Upper lobe of right lung (tissue), 1 donor: ENCODE measurements at regions not wholly inside any gene's neighbourhood (a gene's known extent, or its start where the extent isn't known, plus 50 kb on each side); places are given as distances from the start of the nearest gene placed in this dataset.
"Not testable (repeated sequence)": the region's sequence is repeated elsewhere in the genome, so short reads cannot be mapped to it uniquely, and the experiment has no call there.

Experiments used
- ATAC-seq: fragments of 200-7000 bp; cut with Tn5 transposase; one replicate; pipeline ENCODE4 v1.9.1; 2020; ENCODE audit warnings: mild to moderate bottlenecking, moderate library complexity
- DNase-seq: peaks from one replicate; pipeline ENCODE4 v3.0.0-alpha.2; 2020
- H3K27ac ChIP-seq: fragments of 200-600 bp; one replicate; pipeline ENCODE4 v1.8.0; 2022
- H3K27me3 ChIP-seq: fragments of 200-600 bp; one replicate; pipeline ENCODE4 v1.8.0; 2022; ENCODE audit warnings: mild to moderate bottlenecking
- H3K36me3 ChIP-seq: fragments of 200-600 bp; one replicate; pipeline ENCODE4 v1.8.0; 2022
- H3K4me1 ChIP-seq: fragments of 200-600 bp; one replicate; pipeline ENCODE4 v1.8.0; 2022
- H3K4me3 ChIP-seq: fragments of 200-600 bp; one replicate; pipeline ENCODE4 v1.8.0; 2022; ENCODE audit warnings: mild to moderate bottlenecking
- H3K9me3 ChIP-seq: fragments of 200-600 bp; one replicate; pipeline ENCODE4 v1.8.0; 2022
- intact Hi-C: fragments of 100-400 bp; cut with DNase I; formaldehyde crosslinking; loops from one replicate; pipeline ENCODE4 v1.11.0; 2022
- TF ChIP-seq, protein P1 (sequence below): fragments of 200-600 bp; IDR thresholded peaks from one replicate; pipeline ENCODE4 v1.8.0; 2022; ENCODE audit warnings: antibody characterized with exemption
- donor health status: DM: no; HTN: yes; CAD: no; lungs with severe emphysema.

DNA sequence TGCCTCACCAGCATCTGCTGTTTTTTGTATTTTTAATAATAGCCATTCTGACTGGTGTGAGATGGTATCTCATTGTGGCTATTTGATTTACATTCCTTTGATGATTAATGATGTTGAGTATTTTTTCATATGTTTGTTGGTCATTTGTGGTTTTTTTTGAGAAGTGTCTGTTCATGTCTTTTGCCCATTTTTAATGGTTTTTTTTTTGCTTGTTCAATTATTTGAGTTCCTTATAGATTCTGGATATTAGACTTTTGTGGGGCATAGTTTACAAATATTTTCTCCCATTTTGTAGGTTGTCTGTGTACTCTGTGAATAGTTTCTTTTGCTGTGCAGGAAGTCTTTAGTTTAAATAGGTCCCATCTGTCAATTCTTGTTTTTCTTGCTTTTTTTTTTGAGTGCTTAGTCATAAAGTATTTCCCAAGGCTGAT is 148.1 kb downstream of the NPR3 start:
- H3K27ac ChIP-seq = no peak overlapping the region
- intact Hi-C loops = no loop called here
- no peaks in the 10 kb centered on the region for H3K27me3 ChIP-seq
- no peaks in the 10 kb centered on the region for H3K36me3 ChIP-seq
- H3K4me3 ChIP-seq = no peak overlapping the region
- no peaks in the 10 kb centered on the region for H3K4me1 ChIP-seq
- DNase-seq (no peak), ATAC-seq (no peak)
- no peaks in the 10 kb centered on the region for H3K9me3 ChIP-seq
- TF ChIP-seq, protein P1, sequence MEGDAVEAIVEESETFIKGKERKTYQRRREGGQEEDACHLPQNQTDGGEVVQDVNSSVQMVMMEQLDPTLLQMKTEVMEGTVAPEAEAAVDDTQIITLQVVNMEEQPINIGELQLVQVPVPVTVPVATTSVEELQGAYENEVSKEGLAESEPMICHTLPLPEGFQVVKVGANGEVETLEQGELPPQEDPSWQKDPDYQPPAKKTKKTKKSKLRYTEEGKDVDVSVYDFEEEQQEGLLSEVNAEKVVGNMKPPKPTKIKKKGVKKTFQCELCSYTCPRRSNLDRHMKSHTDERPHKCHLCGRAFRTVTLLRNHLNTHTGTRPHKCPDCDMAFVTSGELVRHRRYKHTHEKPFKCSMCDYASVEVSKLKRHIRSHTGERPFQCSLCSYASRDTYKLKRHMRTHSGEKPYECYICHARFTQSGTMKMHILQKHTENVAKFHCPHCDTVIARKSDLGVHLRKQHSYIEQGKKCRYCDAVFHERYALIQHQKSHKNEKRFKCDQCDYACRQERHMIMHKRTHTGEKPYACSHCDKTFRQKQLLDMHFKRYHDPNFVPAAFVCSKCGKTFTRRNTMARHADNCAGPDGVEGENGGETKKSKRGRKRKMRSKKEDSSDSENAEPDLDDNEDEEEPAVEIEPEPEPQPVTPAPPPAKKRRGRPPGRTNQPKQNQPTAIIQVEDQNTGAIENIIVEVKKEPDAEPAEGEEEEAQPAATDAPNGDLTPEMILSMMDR = no peak

DNA sequence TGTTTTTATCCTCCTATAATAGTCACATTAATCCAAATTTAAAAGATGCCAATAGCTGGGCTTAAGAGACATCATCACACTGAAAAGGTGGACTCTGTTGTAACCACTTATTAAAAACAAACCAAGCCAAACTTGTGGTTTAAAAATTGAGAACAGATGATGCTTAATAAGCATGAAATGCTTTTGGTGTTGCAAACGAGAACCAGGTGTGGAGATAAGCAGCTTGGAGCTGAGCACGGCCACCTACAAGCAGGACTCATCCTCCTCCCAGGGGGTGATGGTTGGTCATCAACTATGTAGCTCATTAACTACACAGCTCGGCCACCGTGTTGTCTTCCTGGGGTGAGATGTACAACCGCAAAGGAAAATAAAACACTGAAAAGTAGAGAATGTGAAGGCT is 154.4 kb downstream of the NPR3 start:
- DNase-seq (no peak), ATAC-seq (no peak)
- H3K4me3 ChIP-seq = no peak overlapping the region
- H3K4me1 ChIP-seq = no peaks in the 10 kb centered on the region
- no peak overlapping the region for H3K27ac ChIP-seq
- TF ChIP-seq, protein P1 = no peak
- intact Hi-C loops = no loop called here
- H3K36me3 ChIP-seq = no peaks in the 10 kb centered on the region
- H3K27me3 ChIP-seq = no peaks in the 10 kb centered on the region
- no peaks in the 10 kb centered on the region for H3K9me3 ChIP-seq

DNA sequence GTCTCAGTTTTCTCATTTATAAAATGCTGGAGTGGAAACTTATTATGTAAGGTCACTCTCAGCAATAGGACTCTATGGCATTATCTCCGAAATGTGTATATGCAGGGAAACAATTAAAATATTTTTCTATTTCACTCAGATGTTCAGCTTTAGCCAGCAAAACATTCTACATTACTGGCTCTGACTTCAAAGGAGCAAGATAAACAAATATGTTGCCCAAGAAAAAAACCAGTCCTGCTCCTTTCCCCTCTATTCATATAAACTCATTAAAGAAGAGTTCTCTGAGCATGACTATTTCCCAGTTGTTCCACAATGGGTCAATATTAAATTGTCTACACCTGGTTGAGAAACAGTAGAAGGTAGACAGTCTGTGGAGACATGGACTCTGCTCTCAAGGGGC is 155.0 kb downstream of the NPR3 start:
- TF ChIP-seq, protein P1 = no peak
- intact Hi-C loops = no loop called here
- H3K27me3 ChIP-seq = no peaks in the 10 kb centered on the region
- no peak overlapping the region for H3K27ac ChIP-seq
- no peaks in the 10 kb centered on the region for H3K9me3 ChIP-seq
- DNase-seq = no peak
- H3K36me3 ChIP-seq = no peaks in the 10 kb centered on the region
- H3K4me1 ChIP-seq = no peaks in the 10 kb centered on the region
- no peak overlapping the region for H3K4me3 ChIP-seq
- no peak for ATAC-seq

DNA sequence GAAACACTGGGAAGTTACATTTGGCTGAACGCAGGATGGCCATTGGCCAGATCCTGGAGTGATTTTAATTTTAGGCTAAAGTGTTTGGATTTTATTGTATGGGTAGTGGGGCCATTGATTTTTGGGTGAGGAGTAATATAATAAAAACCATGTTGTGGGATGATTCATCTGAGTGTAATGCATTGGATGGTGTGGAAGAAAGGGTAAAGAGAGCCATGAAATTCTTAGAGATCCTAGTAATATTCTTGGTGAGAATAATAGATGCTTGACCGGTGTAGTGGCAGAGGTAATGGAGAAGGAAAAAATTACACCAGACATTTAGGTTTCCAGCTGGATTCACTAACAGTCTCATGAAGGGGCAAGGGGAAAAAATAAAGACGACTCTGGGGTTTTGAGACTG is 158.1 kb downstream of the NPR3 start:
- H3K9me3 ChIP-seq = peaks cover 3% of the 10 kb centered on the region
- H3K36me3 ChIP-seq = no peaks in the 10 kb centered on the region
- no peak overlapping the region for H3K27ac ChIP-seq
- no peak overlapping the region for H3K4me3 ChIP-seq
- intact Hi-C loops = no loop called here
- H3K4me1 ChIP-seq = no peaks in the 10 kb centered on the region
- TF ChIP-seq, protein P1 = no peak
- ATAC-seq = no peak
- no peak for DNase-seq
- H3K27me3 ChIP-seq = no peaks in the 10 kb centered on the region

DNA sequence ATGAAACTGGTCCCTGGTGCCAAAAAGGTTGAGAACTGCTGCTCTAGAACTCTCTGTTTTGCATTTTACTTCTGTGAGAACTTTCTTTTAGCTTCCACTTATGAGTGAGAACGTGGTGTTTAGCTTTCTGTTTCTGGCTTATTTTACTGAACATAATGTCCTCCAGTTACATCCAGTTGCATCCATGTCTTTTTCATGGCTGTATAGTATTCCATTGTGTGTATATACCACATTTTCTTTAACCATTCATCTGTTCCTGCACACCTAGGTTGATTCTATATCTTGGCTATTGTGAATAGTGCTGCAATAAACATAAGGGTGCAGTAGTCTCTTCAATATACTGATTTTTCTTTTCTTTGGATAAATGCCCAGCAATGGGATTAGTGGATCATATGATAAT is 165.7 kb downstream of the NPR3 start:
- Histone ChIP-seq H3K4me1 (no peaks in the 10 kb centered on the region), H3K36me3 (no peaks in the 10 kb centered on the region), H3K4me3 (no peak overlapping the region), H3K27ac (no peak overlapping the region), H3K27me3 (no peaks in the 10 kb centered on the region), H3K9me3 (peaks cover 3% of the 10 kb centered on the region)
- intact Hi-C loops = no loop called here
- DNase-seq = no peak
- TF ChIP-seq, protein P1 = no peak
- ATAC-seq = no peak

DNA sequence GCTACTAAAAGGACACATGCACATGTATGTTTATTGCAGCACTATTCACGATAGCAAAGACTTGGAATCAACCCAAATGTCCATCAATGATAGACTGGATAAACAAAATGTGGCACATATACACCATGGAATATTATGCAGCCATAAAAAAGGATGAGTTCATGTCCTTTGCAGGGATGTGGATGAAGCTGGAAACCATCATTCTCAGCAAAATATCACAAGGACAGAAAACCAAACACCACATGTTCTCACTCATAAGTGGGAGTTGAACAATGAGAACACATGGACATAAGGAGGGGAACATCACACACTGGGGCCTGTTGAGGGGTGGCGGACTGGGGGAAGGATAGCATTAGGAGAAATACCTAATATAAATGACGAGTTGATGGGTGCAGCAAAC is 168.2 kb downstream of the NPR3 start:
- H3K36me3 ChIP-seq, ATAC-seq, H3K9me3 ChIP-seq, DNase-seq, H3K27me3 ChIP-seq, intact Hi-C loops, H3K4me3 ChIP-seq, H3K27ac ChIP-seq, H3K4me1 ChIP-seq: not testable (repeated sequence)
